ENCODE measurements at regions not wholly inside any gene's neighbourhood (a gene's known extent, or its start where the extent isn't known, plus 50 kb on each side); places are given as distances from the start of the nearest gene placed in this dataset.

DNA sequence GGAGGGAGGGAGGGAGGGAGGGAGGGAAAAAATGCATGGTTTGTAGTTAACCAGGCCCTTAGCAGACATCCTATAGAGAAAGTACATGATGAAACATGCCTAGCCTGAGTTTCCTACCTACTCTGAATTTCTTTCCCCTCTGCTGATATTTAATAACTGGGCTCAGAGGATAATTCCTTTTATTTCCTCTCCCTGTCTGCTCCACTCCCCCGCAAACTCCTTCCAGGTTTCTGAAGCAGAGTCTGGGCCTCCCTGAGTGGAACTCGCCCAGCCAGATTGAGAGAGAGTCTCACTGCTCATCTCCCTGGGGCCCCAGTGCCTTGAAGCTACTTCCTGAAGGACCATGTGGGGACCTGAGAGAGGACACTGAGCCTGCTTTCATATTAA, 111.9 kb upstream of the SLC44A3 start:
- ChIA-PET POLR2A (no interaction called here), CTCF (interaction anchor here (1.0 kb wide), 1 partner anchor 21 kb away, joined by 3 read pairs; no protein-coding TSS in a partner anchor)
- H3K4me3 ChIP-seq (ENCODE audit: low read depth, low read length), result no peak overlapping the region
- TF ChIP-seq ZNF174 (tag by site-specific recombination; IDR thresholded peaks at IDR 0.05) (no peak), FEZF1 (tag by site-specific recombination; IDR thresholded peaks at IDR 0.05) (no peak), ZNF664 (tag by site-specific recombination; IDR thresholded peaks at IDR 0.05) (no peak), SCRT1 (tag by site-specific recombination; IDR thresholded peaks at IDR 0.05; ENCODE audit: borderline replicate concordance) (no peak), ZFP3 (tag by site-specific recombination; IDR thresholded peaks at IDR 0.05; ENCODE audit: low read depth) (no peak), ZNF670 (tag by site-specific recombination; IDR thresholded peaks at IDR 0.05; ENCODE audit: low read depth) (no peak), ZNF792 (tag by site-specific recombination; IDR thresholded peaks at IDR 0.05) (no peak), BCL11A (tag by site-specific recombination; IDR thresholded peaks at IDR 0.05; ENCODE audit: low read depth) (no peak), ZNF157 (tag by site-specific recombination; IDR thresholded peaks at IDR 0.05) (no peak), ZBTB7A (tag by site-specific recombination; IDR thresholded peaks at IDR 0.05; ENCODE audit: low read depth) (no peak), ZBTB21 (tag by site-specific recombination; IDR thresholded peaks at IDR 0.05) (no peak)
- TF ChIP-seq, protein P1, sequence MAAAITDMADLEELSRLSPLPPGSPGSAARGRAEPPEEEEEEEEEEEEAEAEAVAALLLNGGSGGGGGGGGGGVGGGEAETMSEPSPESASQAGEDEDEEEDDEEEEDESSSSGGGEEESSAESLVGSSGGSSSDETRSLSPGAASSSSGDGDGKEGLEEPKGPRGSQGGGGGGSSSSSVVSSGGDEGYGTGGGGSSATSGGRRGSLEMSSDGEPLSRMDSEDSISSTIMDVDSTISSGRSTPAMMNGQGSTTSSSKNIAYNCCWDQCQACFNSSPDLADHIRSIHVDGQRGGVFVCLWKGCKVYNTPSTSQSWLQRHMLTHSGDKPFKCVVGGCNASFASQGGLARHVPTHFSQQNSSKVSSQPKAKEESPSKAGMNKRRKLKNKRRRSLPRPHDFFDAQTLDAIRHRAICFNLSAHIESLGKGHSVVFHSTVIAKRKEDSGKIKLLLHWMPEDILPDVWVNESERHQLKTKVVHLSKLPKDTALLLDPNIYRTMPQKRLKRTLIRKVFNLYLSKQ (tag by site-specific recombination; IDR thresholded peaks at IDR 0.05; ENCODE audit: borderline replicate concordance), result no peak
- TF ChIP-seq, protein P2, sequence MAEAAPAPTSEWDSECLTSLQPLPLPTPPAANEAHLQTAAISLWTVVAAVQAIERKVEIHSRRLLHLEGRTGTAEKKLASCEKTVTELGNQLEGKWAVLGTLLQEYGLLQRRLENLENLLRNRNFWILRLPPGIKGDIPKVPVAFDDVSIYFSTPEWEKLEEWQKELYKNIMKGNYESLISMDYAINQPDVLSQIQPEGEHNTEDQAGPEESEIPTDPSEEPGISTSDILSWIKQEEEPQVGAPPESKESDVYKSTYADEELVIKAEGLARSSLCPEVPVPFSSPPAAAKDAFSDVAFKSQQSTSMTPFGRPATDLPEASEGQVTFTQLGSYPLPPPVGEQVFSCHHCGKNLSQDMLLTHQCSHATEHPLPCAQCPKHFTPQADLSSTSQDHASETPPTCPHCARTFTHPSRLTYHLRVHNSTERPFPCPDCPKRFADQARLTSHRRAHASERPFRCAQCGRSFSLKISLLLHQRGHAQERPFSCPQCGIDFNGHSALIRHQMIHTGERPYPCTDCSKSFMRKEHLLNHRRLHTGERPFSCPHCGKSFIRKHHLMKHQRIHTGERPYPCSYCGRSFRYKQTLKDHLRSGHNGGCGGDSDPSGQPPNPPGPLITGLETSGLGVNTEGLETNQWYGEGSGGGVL (tag by site-specific recombination; IDR thresholded peaks at IDR 0.05), result no peak
- TF ChIP-seq, protein P3, sequence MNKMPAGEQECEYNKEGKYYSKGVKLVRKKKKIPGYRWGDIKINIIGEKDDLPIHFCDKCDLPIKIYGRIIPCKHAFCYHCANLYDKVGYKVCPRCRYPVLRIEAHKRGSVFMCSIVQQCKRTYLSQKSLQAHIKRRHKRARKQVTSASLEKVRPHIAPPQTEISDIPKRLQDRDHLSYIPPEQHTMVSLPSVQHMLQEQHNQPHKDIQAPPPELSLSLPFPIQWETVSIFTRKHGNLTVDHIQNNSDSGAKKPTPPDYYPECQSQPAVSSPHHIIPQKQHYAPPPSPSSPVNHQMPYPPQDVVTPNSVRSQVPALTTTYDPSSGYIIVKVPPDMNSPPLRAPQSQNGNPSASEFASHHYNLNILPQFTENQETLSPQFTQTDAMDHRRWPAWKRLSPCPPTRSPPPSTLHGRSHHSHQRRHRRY (tag by site-specific recombination; IDR thresholded peaks at IDR 0.05), result no peak
- TF ChIP-seq, protein P4, sequence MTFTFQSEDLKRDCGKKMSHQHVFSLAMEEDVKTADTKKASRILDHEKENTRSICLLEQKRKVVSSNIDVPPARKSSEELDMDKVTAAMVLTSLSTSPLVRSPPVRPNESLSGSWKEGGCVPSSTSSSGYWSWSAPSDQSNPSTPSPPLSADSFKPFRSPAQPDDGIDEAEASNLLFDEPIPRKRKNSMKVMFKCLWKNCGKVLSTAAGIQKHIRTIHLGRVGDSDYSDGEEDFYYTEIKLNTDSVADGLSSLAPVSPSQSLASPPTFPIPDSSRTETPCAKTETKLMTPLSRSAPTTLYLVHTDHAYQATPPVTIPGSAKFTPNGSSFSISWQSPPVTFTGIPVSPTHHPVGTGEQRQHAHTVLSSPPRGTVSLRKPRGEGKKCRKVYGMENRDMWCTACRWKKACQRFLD (tag by site-specific recombination; IDR thresholded peaks at IDR 0.05), result no peak
- no peak overlapping the region for H3K27ac ChIP-seq (ENCODE audit: extremely low read depth, low read depth, low read length)
- no peaks in the 10 kb centered on the region for H3K36me3 ChIP-seq (ENCODE audit: control insufficient read depth in 2 of 2, insufficient read depth in 1 of 2, low read length in 2 of 2)
- H3K4me1 ChIP-seq (ENCODE audit: control insufficient read depth, insufficient read depth, low read length), result no peaks in the 10 kb centered on the region
- H3K9me3 ChIP-seq (ENCODE audit: control insufficient read depth, insufficient read depth, low read depth, low read length), result no peaks in the 10 kb centered on the region

DNA sequence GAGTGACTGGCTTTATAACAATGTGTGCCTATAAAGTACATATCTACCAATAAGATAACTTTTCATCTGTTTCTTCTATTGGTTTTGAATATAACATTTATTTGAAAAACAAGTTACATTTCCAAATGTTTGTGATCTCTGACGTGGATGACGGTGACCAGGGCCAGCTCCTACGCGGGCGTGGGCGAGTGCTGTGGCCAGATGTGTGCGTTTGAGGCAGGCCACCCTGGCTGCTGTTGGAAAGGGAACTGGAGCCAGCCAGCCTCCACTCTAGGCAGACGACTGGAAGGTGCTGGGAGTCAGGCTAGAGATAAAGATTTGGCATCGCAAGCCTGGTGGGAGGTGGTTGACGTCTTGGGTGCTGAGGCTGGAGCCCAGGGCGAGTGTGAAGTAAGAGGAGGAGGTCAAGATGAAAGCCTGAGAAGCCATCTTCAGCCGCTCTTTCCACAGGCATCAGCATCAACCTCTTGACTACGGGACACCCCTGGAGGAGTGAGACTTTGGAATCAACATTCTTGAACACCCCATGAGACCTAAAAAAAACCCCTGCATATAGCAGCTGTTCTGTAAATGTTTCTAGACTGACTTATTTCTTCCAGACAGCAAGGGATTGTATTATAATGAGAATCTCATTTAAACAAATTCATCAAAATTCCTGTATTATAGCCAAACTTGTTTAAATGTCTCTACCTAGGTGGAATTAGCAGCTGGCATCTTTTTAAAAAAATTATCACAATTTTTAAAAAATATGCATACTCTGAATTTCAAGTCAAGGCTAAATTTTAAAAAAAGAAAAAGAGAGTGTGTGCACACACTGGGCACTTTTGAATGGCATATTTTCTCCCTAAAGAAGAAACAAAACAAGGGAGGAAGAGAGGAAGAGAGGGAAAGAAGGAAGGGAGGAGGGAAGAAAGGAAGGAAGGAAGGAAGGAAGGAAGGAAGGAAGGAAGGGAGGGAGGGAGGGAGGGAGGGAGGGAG, 112.5 kb upstream of the SLC44A3 start:
- H3K27ac ChIP-seq (ENCODE audit: extremely low read depth, low read depth, low read length), result no peak overlapping the region
- no peak overlapping the region for H3K4me3 ChIP-seq (ENCODE audit: low read depth, low read length)
- no peaks in the 10 kb centered on the region for H3K36me3 ChIP-seq (ENCODE audit: control insufficient read depth in 2 of 2, insufficient read depth in 1 of 2, low read length in 2 of 2)
- CTCF ChIA-PET, result interaction anchor here (1.0 kb wide), 1 partner anchor 20 kb away, joined by 3 read pairs; no protein-coding TSS in a partner anchor
- POLR2A ChIA-PET, result no interaction called here
- no peaks in the 10 kb centered on the region for H3K9me3 ChIP-seq (ENCODE audit: control insufficient read depth, insufficient read depth, low read depth, low read length)
- H3K4me1 ChIP-seq (ENCODE audit: control insufficient read depth, insufficient read depth, low read length), result no peaks in the 10 kb centered on the region
- TF ChIP-seq, protein P5, sequence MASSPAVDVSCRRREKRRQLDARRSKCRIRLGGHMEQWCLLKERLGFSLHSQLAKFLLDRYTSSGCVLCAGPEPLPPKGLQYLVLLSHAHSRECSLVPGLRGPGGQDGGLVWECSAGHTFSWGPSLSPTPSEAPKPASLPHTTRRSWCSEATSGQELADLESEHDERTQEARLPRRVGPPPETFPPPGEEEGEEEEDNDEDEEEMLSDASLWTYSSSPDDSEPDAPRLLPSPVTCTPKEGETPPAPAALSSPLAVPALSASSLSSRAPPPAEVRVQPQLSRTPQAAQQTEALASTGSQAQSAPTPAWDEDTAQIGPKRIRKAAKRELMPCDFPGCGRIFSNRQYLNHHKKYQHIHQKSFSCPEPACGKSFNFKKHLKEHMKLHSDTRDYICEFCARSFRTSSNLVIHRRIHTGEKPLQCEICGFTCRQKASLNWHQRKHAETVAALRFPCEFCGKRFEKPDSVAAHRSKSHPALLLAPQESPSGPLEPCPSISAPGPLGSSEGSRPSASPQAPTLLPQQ (tag by site-specific recombination; IDR thresholded peaks at IDR 0.05), result no peak
- TF ChIP-seq EGR2 (tag by site-specific recombination; IDR thresholded peaks at IDR 0.05; ENCODE audit: low read depth) (no peak), ZNF560 (tag by site-specific recombination; IDR thresholded peaks at IDR 0.05; ENCODE audit: borderline replicate concordance) (no peak), ZNF121 (tag by site-specific recombination; IDR thresholded peaks at IDR 0.05) (no peak), ZNF114 (tag by site-specific recombination; IDR thresholded peaks at IDR 0.05) (no peak), GLI4 (tag by site-specific recombination; IDR thresholded peaks at IDR 0.05) (no peak), ZBTB17 (tag by site-specific recombination; IDR thresholded peaks at IDR 0.05) (no peak), GLIS2 (tag by site-specific recombination; IDR thresholded peaks at IDR 0.05) (no peak), KLF1 (tag by site-specific recombination; IDR thresholded peaks at IDR 0.05) (no peak), ZBTB48 (tag by site-specific recombination; IDR thresholded peaks at IDR 0.05) (no peak), ZNF48 (tag by site-specific recombination; IDR thresholded peaks at IDR 0.05) (no peak)
